ENCODE measurements at regions not wholly inside any gene's neighbourhood (a gene's known extent, or its start where the extent isn't known, plus 50 kb on each side); places are given as distances from the start of the nearest gene placed in this dataset.

DNA sequence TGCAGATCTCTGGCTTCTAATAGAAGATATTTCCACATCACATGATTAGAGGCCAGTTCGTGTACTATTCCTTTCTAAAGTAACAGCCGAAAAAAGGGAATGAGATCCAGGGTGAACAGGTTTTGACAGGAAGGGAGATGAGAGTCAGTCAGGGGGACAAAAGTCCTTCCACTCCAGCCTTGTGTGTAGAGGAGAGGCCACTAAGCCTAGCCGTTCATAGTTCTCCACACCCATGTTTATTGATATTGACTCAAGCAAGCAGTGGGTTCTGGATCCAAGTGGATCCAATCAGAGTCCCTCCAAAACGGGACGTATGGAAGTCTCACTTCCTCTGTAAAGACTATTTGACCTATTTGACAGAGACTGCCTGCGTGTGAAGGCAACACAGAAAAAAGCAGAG lies 80.4 kb upstream of the LRIG1 start:
- Histone ChIP-seq H3K9ac (ENCODE audit: control insufficient read depth, insufficient read depth, low read length) (no peak overlapping the region), H3K4me1 (ENCODE audit: control insufficient read depth, insufficient read depth, low read length) (no peaks in the 10 kb centered on the region), H3K79me2 (ENCODE audit: control insufficient read depth, insufficient read depth, low read length) (no peaks in the 10 kb centered on the region), H3K4me2 (ENCODE audit: control insufficient read depth, insufficient read depth) (no peak overlapping the region), H3K27ac (ENCODE audit: control insufficient read depth, insufficient read depth) (no peak overlapping the region), H2AFZ (ENCODE audit: control insufficient read depth, low read depth, low read length) (no peak overlapping the region), H3K4me3 (no peak overlapping the region), H3K9me3 (replicated peaks; ENCODE audit: control insufficient read depth, insufficient read depth, low read length) (peaks cover 3% of the 10 kb centered on the region; the same call in 2 of the 3 replicates), H3K27me3 (replicated peaks in 1 of 2; ENCODE audit: control insufficient read depth in 2 of 2, insufficient read depth in 2 of 2, low read length in 1 of 2) (peaks cover 0 to 3% of the 10 kb centered on the region in 2 experiments; a peak in 2 of 4 replicates), H4K20me1 (ENCODE audit: control insufficient read depth, insufficient read depth) (no peaks in the 10 kb centered on the region), H3K36me3 (ENCODE audit: control insufficient read depth in 2 of 2, insufficient read depth in 2 of 2, low read length in 1 of 2) (no peaks in the 10 kb centered on the region)
- TF ChIP-seq, protein P1, sequence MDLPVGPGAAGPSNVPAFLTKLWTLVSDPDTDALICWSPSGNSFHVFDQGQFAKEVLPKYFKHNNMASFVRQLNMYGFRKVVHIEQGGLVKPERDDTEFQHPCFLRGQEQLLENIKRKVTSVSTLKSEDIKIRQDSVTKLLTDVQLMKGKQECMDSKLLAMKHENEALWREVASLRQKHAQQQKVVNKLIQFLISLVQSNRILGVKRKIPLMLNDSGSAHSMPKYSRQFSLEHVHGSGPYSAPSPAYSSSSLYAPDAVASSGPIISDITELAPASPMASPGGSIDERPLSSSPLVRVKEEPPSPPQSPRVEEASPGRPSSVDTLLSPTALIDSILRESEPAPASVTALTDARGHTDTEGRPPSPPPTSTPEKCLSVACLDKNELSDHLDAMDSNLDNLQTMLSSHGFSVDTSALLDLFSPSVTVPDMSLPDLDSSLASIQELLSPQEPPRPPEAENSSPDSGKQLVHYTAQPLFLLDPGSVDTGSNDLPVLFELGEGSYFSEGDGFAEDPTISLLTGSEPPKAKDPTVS (IDR thresholded peaks at IDR 0.05; ENCODE audit: low read depth, low read length), result no peak
- TF ChIP-seq, protein P2, sequence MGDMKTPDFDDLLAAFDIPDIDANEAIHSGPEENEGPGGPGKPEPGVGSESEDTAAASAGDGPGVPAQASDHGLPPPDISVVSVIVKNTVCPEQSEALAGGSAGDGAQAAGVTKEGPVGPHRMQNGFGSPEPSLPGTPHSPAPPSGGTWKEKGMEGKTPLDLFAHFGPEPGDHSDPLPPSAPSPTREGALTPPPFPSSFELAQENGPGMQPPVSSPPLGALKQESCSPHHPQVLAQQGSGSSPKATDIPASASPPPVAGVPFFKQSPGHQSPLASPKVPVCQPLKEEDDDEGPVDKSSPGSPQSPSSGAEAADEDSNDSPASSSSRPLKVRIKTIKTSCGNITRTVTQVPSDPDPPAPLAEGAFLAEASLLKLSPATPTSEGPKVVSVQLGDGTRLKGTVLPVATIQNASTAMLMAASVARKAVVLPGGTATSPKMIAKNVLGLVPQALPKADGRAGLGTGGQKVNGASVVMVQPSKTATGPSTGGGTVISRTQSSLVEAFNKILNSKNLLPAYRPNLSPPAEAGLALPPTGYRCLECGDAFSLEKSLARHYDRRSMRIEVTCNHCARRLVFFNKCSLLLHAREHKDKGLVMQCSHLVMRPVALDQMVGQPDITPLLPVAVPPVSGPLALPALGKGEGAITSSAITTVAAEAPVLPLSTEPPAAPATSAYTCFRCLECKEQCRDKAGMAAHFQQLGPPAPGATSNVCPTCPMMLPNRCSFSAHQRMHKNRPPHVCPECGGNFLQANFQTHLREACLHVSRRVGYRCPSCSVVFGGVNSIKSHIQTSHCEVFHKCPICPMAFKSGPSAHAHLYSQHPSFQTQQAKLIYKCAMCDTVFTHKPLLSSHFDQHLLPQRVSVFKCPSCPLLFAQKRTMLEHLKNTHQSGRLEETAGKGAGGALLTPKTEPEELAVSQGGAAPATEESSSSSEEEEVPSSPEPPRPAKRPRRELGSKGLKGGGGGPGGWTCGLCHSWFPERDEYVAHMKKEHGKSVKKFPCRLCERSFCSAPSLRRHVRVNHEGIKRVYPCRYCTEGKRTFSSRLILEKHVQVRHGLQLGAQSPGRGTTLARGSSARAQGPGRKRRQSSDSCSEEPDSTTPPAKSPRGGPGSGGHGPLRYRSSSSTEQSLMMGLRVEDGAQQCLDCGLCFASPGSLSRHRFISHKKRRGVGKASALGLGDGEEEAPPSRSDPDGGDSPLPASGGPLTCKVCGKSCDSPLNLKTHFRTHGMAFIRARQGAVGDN (IDR thresholded peaks at IDR 0.05), result no peak
- TF ChIP-seq, protein P3, sequence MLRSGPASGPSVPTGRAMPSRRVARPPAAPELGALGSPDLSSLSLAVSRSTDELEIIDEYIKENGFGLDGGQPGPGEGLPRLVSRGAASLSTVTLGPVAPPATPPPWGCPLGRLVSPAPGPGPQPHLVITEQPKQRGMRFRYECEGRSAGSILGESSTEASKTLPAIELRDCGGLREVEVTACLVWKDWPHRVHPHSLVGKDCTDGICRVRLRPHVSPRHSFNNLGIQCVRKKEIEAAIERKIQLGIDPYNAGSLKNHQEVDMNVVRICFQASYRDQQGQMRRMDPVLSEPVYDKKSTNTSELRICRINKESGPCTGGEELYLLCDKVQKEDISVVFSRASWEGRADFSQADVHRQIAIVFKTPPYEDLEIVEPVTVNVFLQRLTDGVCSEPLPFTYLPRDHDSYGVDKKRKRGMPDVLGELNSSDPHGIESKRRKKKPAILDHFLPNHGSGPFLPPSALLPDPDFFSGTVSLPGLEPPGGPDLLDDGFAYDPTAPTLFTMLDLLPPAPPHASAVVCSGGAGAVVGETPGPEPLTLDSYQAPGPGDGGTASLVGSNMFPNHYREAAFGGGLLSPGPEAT (IDR thresholded peaks at IDR 0.05; ENCODE audit: low read depth), result no peak
- TF ChIP-seq, protein P4, sequence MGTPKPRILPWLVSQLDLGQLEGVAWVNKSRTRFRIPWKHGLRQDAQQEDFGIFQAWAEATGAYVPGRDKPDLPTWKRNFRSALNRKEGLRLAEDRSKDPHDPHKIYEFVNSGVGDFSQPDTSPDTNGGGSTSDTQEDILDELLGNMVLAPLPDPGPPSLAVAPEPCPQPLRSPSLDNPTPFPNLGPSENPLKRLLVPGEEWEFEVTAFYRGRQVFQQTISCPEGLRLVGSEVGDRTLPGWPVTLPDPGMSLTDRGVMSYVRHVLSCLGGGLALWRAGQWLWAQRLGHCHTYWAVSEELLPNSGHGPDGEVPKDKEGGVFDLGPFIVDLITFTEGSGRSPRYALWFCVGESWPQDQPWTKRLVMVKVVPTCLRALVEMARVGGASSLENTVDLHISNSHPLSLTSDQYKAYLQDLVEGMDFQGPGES (IDR thresholded peaks at IDR 0.05), result no peak
- TF ChIP-seq ASH2L (IDR thresholded peaks at IDR 0.05; ENCODE audit: borderline replicate concordance, low read depth) (no peak), SIX5 (IDR thresholded peaks at IDR 0.05; ENCODE audit: low read depth, low read length, severe bottlenecking) (no peak), JUNB (IDR thresholded peaks at IDR 0.05) (no peak)
- ATAC-seq (no peak), FAIRE-seq (no peak), DNase-seq (ENCODE audit: low read depth, low spot score) (no peak)
- SMC1A ChIA-PET (ENCODE audit: uncharacterized antibody, unreplicated experiment), result no interaction called here
- RAD21 ChIA-PET (ENCODE audit: unreplicated experiment), result no interaction called here
- in situ Hi-C loops (cut with MboI) (no loop called here), intact Hi-C loops (cut with micrococcal nuclease; ENCODE audit: unreplicated experiment) (no loop called here)
- WGBS (ENCODE audit: insufficient coverage, insufficient replicate concordance, low lambda C conversion rate, missing lambda C conversion rate), result 44% methylated on average over 6 of the region's 6 CpGs
- CTCF ChIA-PET, result no interaction called here
- BruUV-seq (replicated peaks), result no TSS peak
- POLR2A ChIA-PET, result no interaction called here

Data from GM12878 (cell line).